ENCODE measurements at regions not wholly inside any gene's neighbourhood (a gene's known extent, or its start where the extent isn't known, plus 50 kb on each side); places are given as distances from the start of the nearest gene placed in this dataset.

- H3K9me3 ChIP-seq (ENCODE audit: control insufficient read depth, insufficient read depth, low read depth, low read length): no peaks in the 10 kb centered on the region
- H3K4me1 ChIP-seq (ENCODE audit: control insufficient read depth, insufficient read depth, low read length): 0 out of 2 replicates have a peak, but pooled peaks cover 3% of the 10 kb centered on the region
- H3K27ac ChIP-seq (ENCODE audit: extremely low read depth, low read depth, low read length): no peak overlapping the region
- CTCF ChIA-PET: interaction anchor here (0.6 kb wide), 1 partner anchor 13 kb away, joined by 3 read pairs; no protein-coding TSS in a partner anchor
- no peak for TF ChIP-seq ZNF488 (tag by site-specific recombination; IDR thresholded peaks at IDR 0.05)
- no peak for TF ChIP-seq HOXC10 (CRISPR knock-in tag; IDR thresholded peaks at IDR 0.05)
- no peak for TF ChIP-seq ZNF707 (tag by site-specific recombination; IDR thresholded peaks at IDR 0.05)
- TF ChIP-seq ZNF692 (tag by site-specific recombination; IDR thresholded peaks at IDR 0.05): no peak
- no peak for TF ChIP-seq KLF7 (tag by site-specific recombination; IDR thresholded peaks at IDR 0.05; ENCODE audit: borderline replicate concordance)
- TF ChIP-seq HOXD13 (CRISPR knock-in tag; IDR thresholded peaks at IDR 0.05; ENCODE audit: borderline replicate concordance): no peak
- no peak for TF ChIP-seq ZNF670 (tag by site-specific recombination; IDR thresholded peaks at IDR 0.05; ENCODE audit: low read depth)
- TF ChIP-seq ZNF23 (tag by site-specific recombination; IDR thresholded peaks at IDR 0.05; ENCODE audit: borderline replicate concordance): no peak
- no peak for TF ChIP-seq ZSCAN16 (tag by site-specific recombination; IDR thresholded peaks at IDR 0.05)
- no peak for TF ChIP-seq OVOL3 (tag by site-specific recombination; IDR thresholded peaks at IDR 0.05)
- TF ChIP-seq ZNF549 (tag by site-specific recombination; IDR thresholded peaks at IDR 0.05): no peak
- TF ChIP-seq ZNF138 (tag by site-specific recombination; IDR thresholded peaks at IDR 0.05; ENCODE audit: borderline replicate concordance): no peak
- TF ChIP-seq ZSCAN30 (tag by site-specific recombination; IDR thresholded peaks at IDR 0.05): no peak
- H3K4me3 ChIP-seq (ENCODE audit: low read depth, low read length): no peak overlapping the region
- no peaks in the 10 kb centered on the region for H3K36me3 ChIP-seq (ENCODE audit: control insufficient read depth in 2 of 2, insufficient read depth in 1 of 2, low read length in 2 of 2)
- POLR2A ChIA-PET: no interaction called here
These were observed 91.9 kb downstream of the BBS10 start for GRCh38 chr12:76256321-76256720.

- no peaks in the 10 kb centered on the region for H3K36me3 ChIP-seq (ENCODE audit: control insufficient read depth in 2 of 2, insufficient read depth in 1 of 2, low read length in 2 of 2)
- no peaks in the 10 kb centered on the region for H3K9me3 ChIP-seq (ENCODE audit: control insufficient read depth, insufficient read depth, low read depth, low read length)
- H3K27ac ChIP-seq (ENCODE audit: extremely low read depth, low read depth, low read length): no peak overlapping the region
- TF ChIP-seq ZNF391 (tag by site-specific recombination; IDR thresholded peaks at IDR 0.05; ENCODE audit: borderline replicate concordance, low read depth): no peak
- no peak for TF ChIP-seq KLF17 (tag by site-specific recombination; IDR thresholded peaks at IDR 0.05)
- no peak for TF ChIP-seq ZNF354C (tag by site-specific recombination; IDR thresholded peaks at IDR 0.05; ENCODE audit: borderline replicate concordance, low read depth)
- TF ChIP-seq IKZF3 (tag by site-specific recombination; IDR thresholded peaks at IDR 0.05): no peak
- H3K4me3 ChIP-seq (ENCODE audit: low read depth, low read length): no peak overlapping the region
- ChIA-PET POLR2A (no interaction called here), CTCF (interaction anchor here (0.6 kb wide), 1 partner anchor 300 kb away, joined by 3 read pairs; no protein-coding TSS in a partner anchor)
- 0 out of 2 replicates have a peak, but pooled peaks cover 3% of the 10 kb centered on the region for H3K4me1 ChIP-seq (ENCODE audit: control insufficient read depth, insufficient read depth, low read length)
These were observed 92.5 kb downstream of the BBS10 start for GRCh38 chr12:76255692-76256091.

GRCh38 chr12:76255281-76255680, 92.9 kb downstream of the BBS10 start:
- Histone ChIP-seq H3K4me3 (ENCODE audit: low read depth, low read length) (no peak overlapping the region), H3K4me1 (ENCODE audit: control insufficient read depth, insufficient read depth, low read length) (0 out of 2 replicates have a peak, but pooled peaks cover 3% of the 10 kb centered on the region), H3K27ac (ENCODE audit: extremely low read depth, low read depth, low read length) (no peak overlapping the region), H3K36me3 (ENCODE audit: control insufficient read depth in 2 of 2, insufficient read depth in 1 of 2, low read length in 2 of 2) (no peaks in the 10 kb centered on the region), H3K9me3 (ENCODE audit: control insufficient read depth, insufficient read depth, low read depth, low read length) (no peaks in the 10 kb centered on the region)
- POLR2A ChIA-PET: no interaction called here
- CTCF ChIA-PET: interaction anchor here (0.6 kb wide), 1 partner anchor 300 kb away, joined by 3 read pairs; no protein-coding TSS in a partner anchor
- TF ChIP-seq ZNF266 (tag by site-specific recombination; IDR thresholded peaks at IDR 0.05; ENCODE audit: low read depth) (no peak), ZNF473 (tag by site-specific recombination; IDR thresholded peaks at IDR 0.05) (no peak), ZNF292 (tag by site-specific recombination; IDR thresholded peaks at IDR 0.05; ENCODE audit: borderline replicate concordance, low read depth) (no peak), YY2 (tag by site-specific recombination; IDR thresholded peaks at IDR 0.05) (no peak), SETDB1 (IDR thresholded peaks at IDR 0.05; ENCODE audit: insufficient read length, low read length) (no peak), GLI4 (tag by site-specific recombination; IDR thresholded peaks at IDR 0.05) (no peak), ZNF10 (tag by site-specific recombination; IDR thresholded peaks at IDR 0.05) (no peak), GFI1B (tag by site-specific recombination; IDR thresholded peaks at IDR 0.05) (no peak), HOXC10 (CRISPR knock-in tag; IDR thresholded peaks at IDR 0.05) (no peak), ZBTB26 (tag by site-specific recombination; optimal IDR thresholded peaks at IDR 0.05) (no peak), ZNF24 (tag by site-specific recombination; IDR thresholded peaks at IDR 0.05) (no peak), GLI2 (tag by site-specific recombination; IDR thresholded peaks at IDR 0.05; ENCODE audit: borderline replicate concordance, low read depth) (no peak), ZNF423 (tag by site-specific recombination; IDR thresholded peaks at IDR 0.05) (no peak), ZFP41 (tag by site-specific recombination; IDR thresholded peaks at IDR 0.05; ENCODE audit: borderline replicate concordance) (no peak)

All from HEK293 (cell line).